ENCODE measurements at regions not wholly inside any gene's neighbourhood (a gene's known extent, or its start where the extent isn't known, plus 50 kb on each side); places are given as distances from the start of the nearest gene placed in this dataset.

- DNase-seq = no peak
- WGBS, 2 donors = 81 to 82% methylated on average over 3 of the region's 3 CpGs
Measured at GRCh38 chr5:89447027-89447426, 564.0 kb upstream of the MEF2C start.

GRCh38 chr5:89445106-89445745 is 562.2 kb upstream of the MEF2C start:
- Histone ChIP-seq H3K4me3 (no peak overlapping the region), H3K9ac (ENCODE audit: insufficient read depth in 1 of 2, low read length in 2 of 2) (no peak overlapping the region), H3K27ac (ENCODE audit: low read depth in 1 of 2, low read length in 1 of 2) (no peak overlapping the region), H3K27me3 (ENCODE audit: control insufficient read depth in 3 of 3, insufficient read depth in 3 of 3, low read length in 2 of 3) (no peaks in the 10 kb centered on the region), H3K4me1 (ENCODE audit: control insufficient read depth in 5 of 5, insufficient read depth in 5 of 5, low read length in 5 of 5) (peaks cover 0 to 5% (median 0%) of the 10 kb centered on the region in 5 donors), H3K9me3 (ENCODE audit: control insufficient read depth in 4 of 4, insufficient read depth in 3 of 4, low read length in 3 of 4) (no peaks in the 10 kb centered on the region), H3K36me3 (ENCODE audit: control insufficient read depth in 4 of 4, insufficient read depth in 4 of 4, low read length in 4 of 4) (no peaks in the 10 kb centered on the region)
- ATAC-seq (ENCODE audit: insufficient read depth, low FRiP score) (no peak), DNase-seq (no peak)
- 85 to 96% methylated on average over 5 of the region's 5 CpGs for WGBS, 2 donors
- TF ChIP-seq CTCF (IDR thresholded peaks at IDR 0.05; ENCODE audit: control extremely low read depth, extremely low read depth) = no peak

More at GRCh38 chr5:89447027-89447426, 564.0 kb upstream of the MEF2C start:
- H3K9me3 ChIP-seq (ENCODE audit: control insufficient read depth in 4 of 4, insufficient read depth in 3 of 4, low read length in 3 of 4) = no peaks in the 10 kb centered on the region
- TF ChIP-seq CTCF (IDR thresholded peaks at IDR 0.05; ENCODE audit: control extremely low read depth, extremely low read depth) = no peak
- H3K36me3 ChIP-seq (ENCODE audit: control insufficient read depth in 4 of 4, insufficient read depth in 4 of 4, low read length in 4 of 4) = no peaks in the 10 kb centered on the region
- no peak overlapping the region for H3K27ac ChIP-seq (ENCODE audit: low read depth in 1 of 2, low read length in 1 of 2)
- H3K4me1 ChIP-seq (ENCODE audit: control insufficient read depth in 5 of 5, insufficient read depth in 5 of 5, low read length in 5 of 5) = no peaks in the 10 kb centered on the region
- H3K4me3 ChIP-seq = no peak overlapping the region
- H3K9ac ChIP-seq (ENCODE audit: insufficient read depth in 1 of 2, low read length in 2 of 2) = no peak overlapping the region
- H3K27me3 ChIP-seq (ENCODE audit: control insufficient read depth in 3 of 3, insufficient read depth in 3 of 3, low read length in 2 of 3) = no peaks in the 10 kb centered on the region
- no peak for ATAC-seq (ENCODE audit: insufficient read depth, low FRiP score)

- Histone ChIP-seq H3K4me3 (no peak overlapping the region), H3K9ac (ENCODE audit: insufficient read depth in 1 of 2, low read length in 2 of 2) (no peak overlapping the region), H3K27ac (ENCODE audit: low read depth in 1 of 2, low read length in 1 of 2) (no peak overlapping the region), H3K27me3 (ENCODE audit: control insufficient read depth in 3 of 3, insufficient read depth in 3 of 3, low read length in 2 of 3) (no peaks in the 10 kb centered on the region), H3K4me1 (ENCODE audit: control insufficient read depth in 5 of 5, insufficient read depth in 5 of 5, low read length in 5 of 5) (peaks cover 0 to 5% (median 0%) of the 10 kb centered on the region in 5 donors), H3K9me3 (ENCODE audit: control insufficient read depth in 4 of 4, insufficient read depth in 3 of 4, low read length in 3 of 4) (no peaks in the 10 kb centered on the region), H3K36me3 (ENCODE audit: control insufficient read depth in 4 of 4, insufficient read depth in 4 of 4, low read length in 4 of 4) (no peaks in the 10 kb centered on the region)
- no peak for ATAC-seq (ENCODE audit: insufficient read depth, low FRiP score)
- peak in 1 of 3 donors; percentile 18 for DNase-seq
- 17 to 45% methylated on average over 3 of the region's 3 CpGs for WGBS, 2 donors
- TF ChIP-seq CTCF (IDR thresholded peaks at IDR 0.05; ENCODE audit: control extremely low read depth, extremely low read depth) = no peak
Measured at GRCh38 chr5:89444088-89444487, 561.1 kb upstream of the MEF2C start.

GRCh38 chr5:89443508-89443907 is 560.5 kb upstream of the MEF2C start:
- Histone ChIP-seq H3K27me3 (ENCODE audit: control insufficient read depth in 3 of 3, insufficient read depth in 3 of 3, low read length in 2 of 3) (no peaks in the 10 kb centered on the region), H3K4me3 (no peak overlapping the region), H3K36me3 (ENCODE audit: control insufficient read depth in 4 of 4, insufficient read depth in 4 of 4, low read length in 4 of 4) (no peaks in the 10 kb centered on the region), H3K4me1 (ENCODE audit: control insufficient read depth in 5 of 5, insufficient read depth in 5 of 5, low read length in 5 of 5) (peaks cover 0 to 5% (median 0%) of the 10 kb centered on the region in 5 donors), H3K9me3 (ENCODE audit: control insufficient read depth in 4 of 4, insufficient read depth in 3 of 4, low read length in 3 of 4) (no peaks in the 10 kb centered on the region), H3K27ac (ENCODE audit: low read depth in 1 of 2, low read length in 1 of 2) (no peak overlapping the region), H3K9ac (ENCODE audit: insufficient read depth in 1 of 2, low read length in 2 of 2) (no peak overlapping the region)
- ATAC-seq (ENCODE audit: insufficient read depth, low FRiP score) (no peak), DNase-seq (no peak)
- no peak for TF ChIP-seq CTCF (IDR thresholded peaks at IDR 0.05; ENCODE audit: control extremely low read depth, extremely low read depth)
- 71 to 78% methylated on average over 1 of the region's 1 CpG for WGBS, 2 donors

All from lung (tissue), 11 donors.